IMR-90 (cell line): ENCODE measurements at regions not wholly inside any gene's neighbourhood (a gene's known extent, or its start where the extent isn't known, plus 50 kb on each side); places are given as distances from the start of the nearest gene placed in this dataset.

ENCODE experiments used
- ATAC-seq: fragments of 200-7000 bp; cut with Tn5 transposase; 2 replicates; pipeline ENCODE4 v1.9.1; 2020; ENCODE audit warnings: low read depth, mild to moderate bottlenecking, moderate library complexity
- BruUV-seq: library from RNA; stranded (reverse); fragments of 400-500 nt; replicated peaks from 2 replicates; lab custom pipeline; 2021; lab: Mats Ljungman, UMichigan
- CTCF ChIA-PET: fragments of 300-600 bp; formaldehyde crosslinking; extraction: SDS; loops from one replicate; lab custom pipeline; 2021; ENCODE audit warnings: antibody characterized with exemption; lab: Yijun Ruan, JAX
- POLR2A ChIA-PET: fragments of 300-600 bp; sonication (Branson Sonifier 250); formaldehyde crosslinking; loops from one replicate; lab custom pipeline; 2022; ENCODE audit warnings: antibody characterized with exemption; ENCODE audit not compliant: unreplicated experiment; lab: Charles Lee
- DNase-seq: peaks from one replicate; pipeline ENCODE4 v3.0.0; 2013
- H2AFZ ChIP-seq: replicated peaks from 2 replicates; pipeline ENCODE3; 2013; ENCODE audit warnings: low read length, mild to moderate bottlenecking; ENCODE audit not compliant: poor library complexity
- H2AK5ac ChIP-seq: 2 replicates; pipeline ENCODE4 v1.6.1; 2013; ENCODE audit warnings: low read depth, low read length, inconsistent platforms
- H2AK9ac ChIP-seq: replicated peaks from 2 replicates; pipeline ENCODE3; 2013; ENCODE audit warnings: mild to moderate bottlenecking, low read depth, low read length, moderate library complexity; ENCODE audit not compliant: poor library complexity
- H2BK120ac ChIP-seq: 2 replicates; pipeline ENCODE4 v1.6.1; 2013; ENCODE audit warnings: low read depth, low read length, inconsistent platforms
- H2BK15ac ChIP-seq: 3 replicates; pipeline ENCODE4 v1.6.1; 2013; ENCODE audit warnings: low read depth, low read length, inconsistent platforms
- H2BK20ac ChIP-seq: 2 replicates; pipeline ENCODE4 v1.6.1; 2013; ENCODE audit warnings: low read depth, mild to moderate bottlenecking, inconsistent platforms, low read length, moderate library complexity
- H2BK5ac ChIP-seq: 2 replicates; pipeline ENCODE4 v1.6.1; 2013; ENCODE audit warnings: mild to moderate bottlenecking, low read depth, low read length, inconsistent platforms; ENCODE audit not compliant: poor library complexity, severe bottlenecking
- H3K14ac ChIP-seq: replicated peaks from 2 replicates; pipeline ENCODE4 v1.6.1; 2013; ENCODE audit warnings: low read depth, low read length, inconsistent platforms
- H3K18ac ChIP-seq: 2 replicates; pipeline ENCODE4 v1.6.1; 2013; ENCODE audit warnings: low read depth, low read length, control low read depth
- H3K23ac ChIP-seq: 2 replicates; pipeline ENCODE4 v1.6.1; 2013; ENCODE audit warnings: low read depth, low read length, inconsistent platforms
- H3K27ac ChIP-seq: 2 replicates; pipeline ENCODE4 v1.5.1; 2013; ENCODE audit warnings: mild to moderate bottlenecking, control low read depth, low read length; ENCODE audit not compliant: insufficient read depth
- H3K27me3 ChIP-seq: 2 replicates; pipeline ENCODE4 v1.6.1; 2013; ENCODE audit warnings: low read length; ENCODE audit not compliant: control insufficient read depth, insufficient read depth
- H3K36me3 ChIP-seq: 2 replicates; pipeline ENCODE4 v1.6.1; 2013; ENCODE audit warnings: low read length, mixed read lengths; ENCODE audit not compliant: control insufficient read depth, insufficient read depth
- H3K4ac ChIP-seq: 2 replicates; pipeline ENCODE4 v1.6.1; 2013; ENCODE audit warnings: low read depth, low read length, inconsistent platforms
- H3K4me1 ChIP-seq: 2 replicates; pipeline ENCODE4 v1.6.1; 2013; ENCODE audit warnings: low read length, mixed read lengths; ENCODE audit not compliant: control insufficient read depth, insufficient read depth
- H3K4me2 ChIP-seq: 2 replicates; pipeline ENCODE4 v1.6.1; 2013; ENCODE audit warnings: low read depth, mild to moderate bottlenecking, control low read depth, low read length, moderate library complexity
- H3K4me3 ChIP-seq: 2 replicates; pipeline ENCODE4 v1.5.1; 2013; ENCODE audit warnings: low read depth, mild to moderate bottlenecking, control low read depth, low read length, moderate library complexity; ENCODE audit not compliant: insufficient read depth
- H3K56ac ChIP-seq: 2 replicates; pipeline ENCODE4 v1.6.1; 2013; ENCODE audit warnings: low read length, inconsistent platforms; ENCODE audit not compliant: insufficient read depth; ENCODE audit errors: extremely low read depth
- H3K79me1 ChIP-seq, 2 experiments: 2 replicates each; pipeline ENCODE4 v1.6.1; 2013; ENCODE audit warnings: low read length in 2 of 2, inconsistent platforms in 1 of 2, low read depth in 1 of 2
- H3K9ac ChIP-seq: 2 replicates; pipeline ENCODE4 v1.6.1; 2013; ENCODE audit warnings: low read depth, low read length, control low read depth
- H3K9me1 ChIP-seq: 2 replicates; pipeline ENCODE4 v1.6.1; 2013; ENCODE audit warnings: low read length, inconsistent platforms; ENCODE audit not compliant: insufficient read depth
- H3K9me3 ChIP-seq: 2 replicates; pipeline ENCODE4 v1.6.1; 2013; ENCODE audit warnings: low read length; ENCODE audit not compliant: control insufficient read depth, insufficient read depth
- H4K20me1 ChIP-seq: 2 replicates; pipeline ENCODE4 v1.6.1; 2013; ENCODE audit warnings: low read length, inconsistent platforms; ENCODE audit not compliant: insufficient read depth
- H4K5ac ChIP-seq: 2 replicates; pipeline ENCODE4 v1.6.1; 2013; ENCODE audit warnings: mild to moderate bottlenecking, low read depth, low read length, control low read depth
- H4K8ac ChIP-seq, 2 experiments: 2 replicates each; pipeline ENCODE4 v1.6.1; 2013; ENCODE audit warnings: low read depth in 2 of 2, low read length in 2 of 2, control low read depth in 1 of 2, inconsistent platforms in 1 of 2
- H4K91ac ChIP-seq: 2 replicates; pipeline ENCODE4 v1.6.1; 2013; ENCODE audit warnings: low read depth, low read length, inconsistent platforms; ENCODE audit not compliant: insufficient read depth
- BHLHE40 ChIP-seq: fragments of 150-350 bp; IDR thresholded peaks from 2 replicates; pipeline ENCODE4 v1.6.1; 2016; ENCODE audit warnings: mild to moderate bottlenecking, low read depth, low read length
- CEBPB ChIP-seq: IDR thresholded peaks from 2 replicates; pipeline ENCODE4 v1.6.1; 2012; ENCODE audit warnings: low read depth, low read length, improper control_type of control experiment
- CHD1 ChIP-seq: IDR thresholded peaks from 2 replicates; pipeline ENCODE4 v1.6.1; 2012; ENCODE audit warnings: low read depth, low read length, improper control_type of control experiment
- CTCF ChIP-seq: conservative IDR thresholded peaks from 2 replicates; pipeline ENCODE4 v1.5.1; 2012; ENCODE audit warnings: mild to moderate bottlenecking, low read depth, low read length, improper control_type of control experiment
- ELK1 ChIP-seq: fragments of 150-350 bp; IDR thresholded peaks from 2 replicates; pipeline ENCODE4 v1.6.1; 2016; ENCODE audit warnings: low read depth, mild to moderate bottlenecking, low read length, moderate library complexity, borderline replicate concordance
- FOS ChIP-seq: fragments of 150-350 bp; IDR thresholded peaks from 2 replicates; pipeline ENCODE4 v1.6.1; 2016; ENCODE audit warnings: low read depth, low read length
- MAFK ChIP-seq: IDR thresholded peaks from 2 replicates; pipeline ENCODE4 v1.6.1; 2012; ENCODE audit warnings: low read depth, low read length, improper control_type of control experiment
- MAZ ChIP-seq: IDR thresholded peaks from 2 replicates; pipeline ENCODE4 v1.6.1; 2012; ENCODE audit warnings: low read depth, mild to moderate bottlenecking, low read length, improper control_type of control experiment, moderate library complexity, borderline replicate concordance
- MXI1 ChIP-seq: IDR thresholded peaks from 2 replicates; pipeline ENCODE4 v1.6.1; 2012; ENCODE audit warnings: low read depth, mild to moderate bottlenecking, low read length, moderate library complexity, borderline replicate concordance
- NFE2L2 ChIP-seq: fragments of 150-350 bp; IDR thresholded peaks from 2 replicates; pipeline ENCODE4 v1.6.1; 2016; ENCODE audit warnings: low read depth, mild to moderate bottlenecking, low read length
- POLR2A ChIP-seq: IDR thresholded peaks from 2 replicates; pipeline ENCODE4 v1.6.1; 2012; ENCODE audit warnings: mild to moderate bottlenecking, low read depth, low read length
- RAD21 ChIP-seq: IDR thresholded peaks from 2 replicates; pipeline ENCODE4 v1.6.1; 2012; ENCODE audit warnings: low read length, improper control_type of control experiment
- RCOR1 ChIP-seq: IDR thresholded peaks from 2 replicates; pipeline ENCODE4 v1.6.1; 2012; ENCODE audit warnings: mild to moderate bottlenecking, low read length, improper control_type of control experiment; ENCODE audit not compliant: insufficient replicate concordance
- RFX5 ChIP-seq: IDR thresholded peaks from 2 replicates; pipeline ENCODE4 v1.8.0; 2012; ENCODE audit warnings: low read depth, mild to moderate bottlenecking, low read length, moderate library complexity
- SMC3 ChIP-seq: fragments of 150-350 bp; IDR thresholded peaks from 2 replicates; pipeline ENCODE4 v1.6.1; 2016; ENCODE audit warnings: low read depth, mild to moderate bottlenecking, antibody characterized with exemption, low read length, moderate library complexity
- USF2 ChIP-seq: fragments of 150-350 bp; IDR thresholded peaks from 2 replicates; pipeline ENCODE4 v1.6.1; 2017; ENCODE audit warnings: mild to moderate bottlenecking, antibody characterized with exemption, low read length, low read depth
- WGBS, 2 experiments: methylation state at CpG; one replicate each; pipeline versions ENCODE4 v1.1.5 to v1.1.7; 2013; ENCODE audit warnings: missing lambda C conversion rate in 2 of 2; ENCODE audit not compliant: insufficient read length in 1 of 2; ENCODE audit errors: extremely low coverage in 2 of 2; 5-methylcytosine and 5-hydroxymethylcytosine counted together
- dilution Hi-C: fragments of 300-500 bp; cut with HindIII; formaldehyde crosslinking; loops from one replicate; pipeline ENCODE4 v1.14.3; 2018; ENCODE audit warnings: low sequenced_read_pairs; ENCODE audit not compliant: unreplicated experiment
- in situ Hi-C: fragments of 300-500 bp; cut with MboI; formaldehyde crosslinking; loops from 3 replicates; pipeline ENCODE4 v1.14.3; 2019; ENCODE audit warnings: low sequenced_read_pairs, inconsistent platforms, mixed read lengths
- intact Hi-C: fragments of 100-400 bp; cut with micrococcal nuclease; formaldehyde crosslinking; loops from 2 replicates; pipeline ENCODE4 v1.10.0; 2022

GRCh38 chr11:92362989-92363388 lies 138.4 kb downstream of the FAT3 start:
- dilution Hi-C loops, result no loop called here
- POLR2A ChIA-PET, result no interaction called here

More at GRCh38 chr11:92362989-92363388, 138.4 kb downstream of the FAT3 start:
- Histone ChIP-seq H4K91ac (no peak overlapping the region), H3K9me1 (no peaks in the 10 kb centered on the region), H3K36me3 (no peaks in the 10 kb centered on the region), H2BK5ac (no peak overlapping the region), H3K4ac (no peak overlapping the region), H3K79me1 (no peaks in the 10 kb centered on the region), H2AFZ (no peak overlapping the region), H3K9me3 (no peaks in the 10 kb centered on the region), H3K23ac (no peak overlapping the region), H3K9ac (no peak overlapping the region), H3K14ac (no peak overlapping the region), H3K27me3 (no peaks in the 10 kb centered on the region), H2BK120ac (no peak overlapping the region), H2AK9ac (no peak overlapping the region), H3K4me2 (no peak overlapping the region), H3K4me1 (no peaks in the 10 kb centered on the region), H3K56ac (no peak overlapping the region), H3K27ac (no peak overlapping the region), H4K8ac (no peak overlapping the region), H3K4me3 (no peak overlapping the region), H4K20me1 (no peaks in the 10 kb centered on the region), H2AK5ac (no peak overlapping the region), H2BK15ac (no peak overlapping the region), H2BK20ac (no peak overlapping the region), H3K18ac (no peak overlapping the region), H4K5ac (no peak overlapping the region)
- DNase-seq (no peak), ATAC-seq (no peak)
- intact Hi-C loops (no loop called here), in situ Hi-C loops (no loop called here)
- no peak for TF ChIP-seq CTCF
- TF ChIP-seq RCOR1, result no peak
- TF ChIP-seq SMC3, result no peak
- no peak for TF ChIP-seq CEBPB
- TF ChIP-seq POLR2A, result no peak
- no peak for TF ChIP-seq FOS
- no peak for TF ChIP-seq USF2
- no peak for TF ChIP-seq CHD1
- no peak for TF ChIP-seq MXI1
- no peak for TF ChIP-seq RAD21
- no peak for TF ChIP-seq RFX5
- no peak for TF ChIP-seq NFE2L2
- no peak for TF ChIP-seq MAFK
- no peak for TF ChIP-seq BHLHE40
- no peak for TF ChIP-seq MAZ
- TF ChIP-seq ELK1, result no peak
- WGBS, 2 experiments, result no CpG with 5 or more reads among the region's 1 CpG
- CTCF ChIA-PET, result no interaction called here
- no TSS peak for BruUV-seq
